LNCAP (cell line): ENCODE measurements at regions not wholly inside any gene's neighbourhood (a gene's known extent, or its start where the extent isn't known, plus 50 kb on each side); places are given as distances from the start of the nearest gene placed in this dataset.

Source experiments
- TF ChIP-seq, protein P1 (sequence below): fragments of 450-650 bp; IDR thresholded peaks from 2 replicates; pipeline ENCODE4 v1.5.1; 2017; ENCODE audit warnings: mild to moderate bottlenecking

DNA sequence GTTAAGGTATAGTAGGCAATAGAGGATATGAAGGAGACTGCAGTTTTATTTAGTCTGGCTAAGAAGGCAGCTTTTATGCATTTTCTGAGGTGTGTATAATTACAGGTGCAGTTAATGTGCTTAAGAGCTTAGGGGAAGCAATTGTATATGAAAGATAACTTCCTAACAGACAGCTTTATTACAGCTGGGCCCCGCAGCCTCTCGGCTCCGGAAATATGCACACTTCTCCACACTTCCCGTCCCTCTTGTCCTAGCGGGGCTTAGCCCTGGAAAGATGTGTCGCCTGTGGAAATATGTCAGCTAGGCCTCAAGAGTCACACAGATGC, 178.4 kb upstream of the ARID1B start:
- TF ChIP-seq, protein P1, sequence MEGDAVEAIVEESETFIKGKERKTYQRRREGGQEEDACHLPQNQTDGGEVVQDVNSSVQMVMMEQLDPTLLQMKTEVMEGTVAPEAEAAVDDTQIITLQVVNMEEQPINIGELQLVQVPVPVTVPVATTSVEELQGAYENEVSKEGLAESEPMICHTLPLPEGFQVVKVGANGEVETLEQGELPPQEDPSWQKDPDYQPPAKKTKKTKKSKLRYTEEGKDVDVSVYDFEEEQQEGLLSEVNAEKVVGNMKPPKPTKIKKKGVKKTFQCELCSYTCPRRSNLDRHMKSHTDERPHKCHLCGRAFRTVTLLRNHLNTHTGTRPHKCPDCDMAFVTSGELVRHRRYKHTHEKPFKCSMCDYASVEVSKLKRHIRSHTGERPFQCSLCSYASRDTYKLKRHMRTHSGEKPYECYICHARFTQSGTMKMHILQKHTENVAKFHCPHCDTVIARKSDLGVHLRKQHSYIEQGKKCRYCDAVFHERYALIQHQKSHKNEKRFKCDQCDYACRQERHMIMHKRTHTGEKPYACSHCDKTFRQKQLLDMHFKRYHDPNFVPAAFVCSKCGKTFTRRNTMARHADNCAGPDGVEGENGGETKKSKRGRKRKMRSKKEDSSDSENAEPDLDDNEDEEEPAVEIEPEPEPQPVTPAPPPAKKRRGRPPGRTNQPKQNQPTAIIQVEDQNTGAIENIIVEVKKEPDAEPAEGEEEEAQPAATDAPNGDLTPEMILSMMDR, result no peak

DNA sequence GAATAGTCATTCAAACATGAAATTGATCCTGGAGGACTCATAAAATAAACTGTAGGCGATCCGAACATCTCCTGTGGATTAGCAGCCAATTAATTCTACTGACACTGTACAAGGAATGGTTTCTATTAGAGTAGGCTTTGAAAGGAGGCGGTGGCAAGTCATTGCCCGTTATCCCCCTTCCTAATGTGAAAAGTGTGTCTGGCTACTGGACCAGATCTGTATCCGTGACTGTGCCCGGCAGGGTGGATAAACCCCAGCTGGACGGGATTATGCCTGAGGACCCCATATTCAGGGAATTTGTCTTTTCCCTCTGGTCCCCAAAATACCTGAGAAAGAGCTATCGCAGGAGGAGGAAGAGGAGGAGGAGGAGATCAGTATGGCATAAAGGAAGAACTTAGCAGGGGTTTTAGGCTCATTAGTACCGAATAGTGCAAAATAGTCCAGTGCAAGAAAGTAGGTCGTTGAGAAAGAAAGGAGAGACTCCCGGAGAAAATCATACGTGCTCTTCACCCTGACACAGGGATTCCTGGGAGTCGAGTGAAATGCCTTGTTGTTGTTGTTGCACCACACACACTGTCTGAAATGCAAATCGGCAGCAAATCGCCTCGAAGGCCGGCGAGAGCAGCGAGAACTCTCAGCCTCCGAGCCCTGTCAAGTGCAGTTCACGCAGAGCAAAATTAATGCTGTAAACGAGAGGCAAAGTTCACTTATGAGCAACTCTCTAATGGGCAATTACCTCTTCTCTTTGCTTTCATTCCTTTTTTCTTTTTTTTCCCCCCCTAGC, 178.9 kb upstream of the ARID1B start:
- TF ChIP-seq, protein P1, result no peak

DNA sequence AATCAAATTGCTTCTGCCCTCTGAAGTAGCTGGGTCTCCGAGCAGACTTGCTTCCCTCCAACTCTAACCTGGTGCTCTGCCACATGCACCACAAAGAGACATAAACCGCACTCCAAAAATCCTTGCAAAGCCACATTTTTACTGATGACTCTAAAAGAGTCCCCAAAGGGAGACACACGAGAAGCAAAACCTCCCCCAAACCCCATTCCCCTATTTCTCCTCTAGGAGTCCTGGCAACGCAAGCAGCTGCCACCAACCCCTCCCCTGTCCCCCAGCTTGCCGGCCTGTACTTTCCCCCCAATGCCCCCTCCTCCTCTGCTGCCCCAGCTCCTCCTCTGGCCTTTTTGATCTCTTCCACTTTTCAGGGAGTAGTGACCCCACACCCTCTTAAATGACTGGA, 180.1 kb upstream of the ARID1B start:
- TF ChIP-seq, protein P1, result no peak

DNA sequence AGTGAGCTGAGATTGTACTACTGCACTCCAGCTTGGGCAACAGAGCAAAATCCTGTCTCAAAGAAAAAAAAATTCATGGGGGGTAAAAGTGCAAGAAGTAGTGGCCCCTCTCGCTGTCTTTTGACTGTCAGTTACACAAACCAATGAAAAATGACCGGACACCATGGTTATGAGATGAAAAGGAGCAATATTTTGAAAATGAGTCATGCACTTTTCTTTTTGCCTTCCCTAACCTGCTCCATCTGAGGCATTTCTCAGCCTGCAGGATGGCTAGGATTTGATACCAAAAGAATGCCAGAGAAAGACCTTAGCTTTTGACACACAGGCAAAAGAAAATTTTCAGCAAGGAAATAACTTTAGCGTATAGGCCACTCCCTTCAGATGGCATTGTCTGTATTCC, 181.7 kb upstream of the ARID1B start:
- TF ChIP-seq, protein P1, result no peak

DNA sequence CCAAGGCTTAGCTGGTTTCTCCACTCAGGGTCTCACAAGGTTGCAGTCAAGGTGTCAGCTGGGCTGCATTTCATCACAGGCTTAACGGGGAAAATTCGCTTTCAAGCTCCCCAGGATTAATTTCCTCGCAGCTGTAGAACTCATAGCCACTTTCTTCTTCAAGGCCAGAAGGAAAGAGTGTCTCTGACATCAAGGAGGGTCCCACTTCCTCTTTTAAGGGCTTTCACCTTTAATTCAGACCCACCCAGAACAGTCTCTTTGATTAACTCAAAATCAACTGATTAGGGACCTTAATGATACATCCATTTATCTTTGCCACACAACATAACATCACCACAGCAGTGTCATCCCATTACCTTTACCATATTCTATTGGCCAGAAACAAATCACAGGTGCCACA, 183.3 kb upstream of the ARID1B start:
- TF ChIP-seq, protein P1, result no peak

DNA sequence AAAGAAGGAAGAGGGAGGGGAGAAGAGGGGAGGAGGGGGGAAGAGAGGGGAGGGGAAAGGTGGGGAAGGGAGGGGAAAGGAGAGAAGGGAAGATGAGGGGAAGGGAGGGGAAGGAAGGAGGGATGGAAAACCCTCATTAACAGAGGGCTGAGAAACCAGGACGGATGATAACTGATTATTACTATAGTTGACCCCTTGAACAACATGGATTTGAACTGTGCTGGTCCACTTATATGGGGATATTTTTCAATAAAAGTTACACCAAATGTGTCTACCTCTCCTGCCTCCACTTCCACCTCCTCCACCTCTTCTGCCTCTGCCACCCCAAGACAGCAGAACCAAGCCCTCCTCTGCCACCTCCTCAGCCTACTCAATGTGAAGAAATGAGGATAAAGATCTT, 184.1 kb upstream of the ARID1B start:
- TF ChIP-seq, protein P1, result no peak

DNA sequence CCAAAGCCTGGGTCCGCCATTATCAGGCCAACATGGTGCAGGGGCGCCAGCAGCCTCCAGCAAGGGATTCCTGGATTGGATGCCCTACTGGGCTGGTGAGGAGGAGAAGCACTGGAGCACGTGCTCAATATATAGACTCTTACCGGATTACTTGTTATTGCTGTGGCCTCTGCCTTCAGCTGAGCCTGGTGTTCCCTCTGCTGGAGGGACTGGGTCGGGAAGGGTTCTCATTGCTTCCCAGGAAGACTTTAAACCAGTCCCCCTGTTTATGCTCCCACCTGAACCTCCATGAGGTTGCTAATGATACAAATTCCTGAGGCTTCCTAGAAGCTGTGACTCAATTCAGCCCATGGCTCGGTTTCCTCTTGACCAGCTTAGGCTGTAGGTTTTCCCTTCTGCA, 186.7 kb upstream of the ARID1B start:
- TF ChIP-seq, protein P1, result no peak

DNA sequence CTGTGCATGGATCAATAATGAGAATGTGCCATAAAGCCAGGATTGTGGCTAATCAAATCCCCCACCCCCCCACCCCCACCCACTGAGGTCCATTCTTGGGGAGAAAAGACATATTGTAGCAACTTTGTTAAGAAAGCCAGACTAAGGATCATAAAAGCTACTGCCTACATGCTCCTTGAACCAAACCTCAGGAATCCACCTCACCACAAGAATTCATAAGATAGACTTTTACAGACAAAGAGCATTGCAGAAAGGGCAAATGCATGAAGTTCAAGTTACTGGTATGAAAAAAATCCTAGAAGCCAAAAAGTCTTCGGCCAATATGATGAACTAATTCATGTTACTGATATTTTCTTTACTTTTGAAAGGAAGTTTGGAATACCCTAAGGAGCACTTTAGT, 187.9 kb upstream of the ARID1B start:
- TF ChIP-seq, protein P1, result no peak
